Thyroid gland (tissue), 4 donors: ENCODE measurements at regions not wholly inside any gene's neighbourhood (a gene's known extent, or its start where the extent isn't known, plus 50 kb on each side); places are given as distances from the start of the nearest gene placed in this dataset.

Experiments used
- CTCF ChIP-seq, 6 experiments: fragments of 200-600 bp in 3 of 6; fragments of 450-650 bp in 3 of 6; sonication (generic) in 3 of 6; IDR thresholded peaks; one replicate each; pipeline ENCODE4 v1.5.1; 2016 to 2019; ENCODE audit warnings: antibody characterized with exemption in 6 of 6, mild to moderate bottlenecking in 2 of 6, inconsistent platforms in 1 of 6, moderate library complexity in 1 of 6
- POLR2A ChIP-seq, 2 donors: fragments of 450-650 bp; IDR thresholded peaks; one replicate each; pipeline ENCODE4 v1.6.1; 2017; ENCODE audit warnings: antibody characterized with exemption in 2 of 2, mild to moderate bottlenecking in 2 of 2, moderate library complexity in 1 of 2

- TF ChIP-seq CTCF (IDR thresholded peaks at IDR 0.05), result no peak
- TF ChIP-seq POLR2A (IDR thresholded peaks at IDR 0.05), result no peak
Observed at GRCh38 chr12:128068211-128068610, 198.8 kb upstream of the TMEM132C start.
